MG63 (cell line): ENCODE measurements at regions not wholly inside any gene's neighbourhood (a gene's known extent, or its start where the extent isn't known, plus 50 kb on each side); places are given as distances from the start of the nearest gene placed in this dataset.

Source experiments
- DNase-seq: peaks from one replicate; pipeline ENCODE4 v3.0.0-alpha.2; 2020
- H3K27me3 ChIP-seq: fragments of 250-450 bp; sonication (Bioruptor Pico); 2 replicates; pipeline ENCODE4 v1.5.1; 2020; ENCODE audit warnings: mild to moderate bottlenecking, moderate library complexity
- H3K36me3 ChIP-seq: fragments of 250-450 bp; sonication (Bioruptor Pico); 2 replicates; pipeline ENCODE4 v1.5.1; 2020; ENCODE audit warnings: mild to moderate bottlenecking, moderate library complexity
- H3K4me3 ChIP-seq: fragments of 250-450 bp; sonication (Bioruptor Pico); 2 replicates; pipeline ENCODE4 v1.5.1; 2020; ENCODE audit warnings: mild to moderate bottlenecking, moderate library complexity
- H3K9me3 ChIP-seq: fragments of 250-450 bp; sonication (Bioruptor Pico); 2 replicates; pipeline ENCODE4 v1.5.1; 2020; ENCODE audit warnings: mild to moderate bottlenecking, moderate library complexity

DNA sequence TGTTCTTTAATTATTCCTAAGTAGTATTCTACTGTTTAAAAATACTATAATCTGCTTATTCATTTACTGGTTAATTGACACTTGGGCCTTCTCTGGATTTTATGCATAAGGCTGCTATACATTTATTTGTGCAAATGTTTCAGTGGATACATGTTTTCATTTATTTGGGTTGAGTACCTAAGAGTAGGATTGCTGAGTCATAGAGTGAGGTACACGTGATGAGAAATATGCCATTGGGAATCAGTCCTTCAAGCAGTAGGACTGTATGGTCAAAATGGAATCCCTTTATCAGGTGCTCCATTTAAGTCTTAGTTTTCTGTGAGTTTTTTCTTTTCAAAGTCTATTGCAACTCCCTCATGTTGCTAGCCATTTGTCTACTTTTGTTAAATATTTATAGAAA, 275.2 kb upstream of the SORL1-AS1 start:
- Histone ChIP-seq H3K9me3 (peaks cover under 1% of the 10 kb centered on the region), H3K36me3 (no peaks in the 10 kb centered on the region), H3K27me3 (no peaks in the 10 kb centered on the region), H3K4me3 (no peak overlapping the region)
- no peak for DNase-seq

DNA sequence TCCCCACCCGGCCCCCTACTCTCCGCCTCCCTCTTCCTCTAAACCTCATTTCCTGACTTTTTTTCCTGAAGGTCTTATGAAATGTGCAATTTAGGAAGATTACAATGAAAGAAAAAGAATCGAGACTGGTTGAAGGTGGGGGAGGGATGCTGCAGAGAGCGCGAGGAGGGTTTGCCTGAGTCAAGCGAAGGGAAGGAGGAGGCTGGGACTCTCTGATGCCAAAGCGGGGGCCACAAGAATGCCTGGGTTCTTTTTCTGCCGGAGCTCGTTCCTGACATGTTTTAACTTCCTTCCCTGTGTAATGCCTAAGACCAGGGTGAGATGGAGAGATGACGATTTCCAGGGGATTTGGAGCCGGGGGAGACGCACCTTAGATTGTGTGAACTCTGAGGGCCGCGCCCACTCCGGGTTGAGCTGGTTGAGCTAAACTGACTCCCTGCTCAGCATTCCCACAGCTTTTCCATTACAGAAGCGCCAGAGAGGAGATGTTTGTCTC, 270.5 kb upstream of the SORL1-AS1 start:
- no peaks in the 10 kb centered on the region for H3K36me3 ChIP-seq
- no peaks in the 10 kb centered on the region for H3K27me3 ChIP-seq
- DNase-seq, result no peak
- H3K4me3 ChIP-seq, result no peak overlapping the region
- H3K9me3 ChIP-seq, result no peaks in the 10 kb centered on the region

DNA sequence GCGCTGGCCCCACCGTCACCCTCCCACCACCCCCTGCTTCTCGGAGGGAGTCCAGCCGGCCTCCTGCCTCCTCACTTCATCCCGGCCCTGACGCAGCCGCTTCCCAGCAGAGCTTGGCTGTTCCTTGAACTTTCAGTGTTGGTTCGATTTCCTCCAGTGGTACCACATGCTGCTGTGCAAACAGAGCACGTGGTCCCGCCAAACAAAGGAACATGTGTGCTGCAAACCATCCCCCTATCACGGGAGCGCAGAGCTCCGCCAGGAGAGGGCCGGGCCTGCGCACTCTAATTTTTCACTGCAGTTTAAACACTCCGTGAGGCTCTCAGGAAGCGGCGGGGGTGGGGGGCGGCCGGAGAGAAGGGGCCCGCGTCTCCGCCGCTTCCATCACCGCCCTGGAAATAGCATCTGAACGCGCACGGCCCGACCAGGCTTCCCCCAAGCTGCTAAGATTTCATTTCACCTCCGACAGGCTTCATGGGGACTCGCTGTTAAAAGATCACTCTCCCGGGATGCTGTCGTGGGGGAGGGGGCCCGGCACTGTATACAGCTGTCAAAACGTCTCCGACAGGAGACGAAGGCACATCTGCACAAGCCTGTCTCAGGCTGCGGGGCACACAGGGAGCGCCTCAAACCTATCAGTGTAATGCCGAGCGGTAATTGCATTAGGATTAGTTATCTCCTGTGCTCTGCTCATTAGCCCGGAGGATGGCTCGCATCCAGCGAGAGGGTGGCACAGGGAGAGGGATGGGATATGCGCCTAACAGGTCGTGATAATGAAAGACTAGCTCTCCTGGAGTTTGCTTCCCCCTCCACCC, 269.9 kb upstream of the SORL1-AS1 start:
- Histone ChIP-seq H3K4me3 (no peak overlapping the region), H3K27me3 (no peaks in the 10 kb centered on the region), H3K9me3 (no peaks in the 10 kb centered on the region), H3K36me3 (no peaks in the 10 kb centered on the region)
- no peak for DNase-seq

DNA sequence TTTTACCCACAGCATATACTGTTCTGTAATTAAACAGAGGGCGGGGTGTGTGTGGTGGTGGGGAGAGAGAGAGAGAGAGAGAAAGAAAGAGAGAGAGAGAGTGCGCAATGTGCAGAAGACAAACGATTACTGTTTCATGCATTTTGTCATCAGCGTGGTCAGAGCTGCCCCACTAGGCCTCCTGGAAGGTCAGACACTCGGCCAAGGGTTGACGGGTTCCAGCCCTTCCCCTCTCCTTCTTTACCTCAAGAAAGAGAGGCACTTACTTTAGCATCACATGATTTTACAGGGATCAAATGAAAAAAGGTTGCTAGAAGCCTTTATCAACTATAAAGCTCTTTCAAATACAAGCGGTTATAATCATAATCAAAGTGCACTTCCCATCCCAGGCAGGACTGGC, 269.2 kb upstream of the SORL1-AS1 start:
- no peak overlapping the region for H3K4me3 ChIP-seq
- H3K36me3 ChIP-seq, result no peaks in the 10 kb centered on the region
- H3K27me3 ChIP-seq, result no peaks in the 10 kb centered on the region
- H3K9me3 ChIP-seq, result no peaks in the 10 kb centered on the region
- DNase-seq, result no peak

DNA sequence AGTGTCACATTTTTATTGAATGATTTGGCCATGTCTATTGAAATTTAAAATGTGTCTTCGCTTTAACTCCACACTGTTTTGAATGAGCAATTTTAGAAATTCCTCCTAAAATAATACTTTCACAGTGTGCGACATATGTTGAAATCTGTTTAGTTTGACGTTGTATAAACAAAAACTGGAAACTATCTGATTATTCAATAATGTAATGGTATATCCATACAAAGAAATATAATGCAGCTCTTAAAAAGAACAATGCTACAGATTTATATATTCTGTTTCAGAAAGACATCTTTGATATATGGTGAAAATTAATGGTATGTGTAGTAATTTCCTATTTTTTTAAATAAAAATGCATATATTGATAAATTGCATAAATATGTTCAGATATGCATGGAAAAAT, 268.7 kb upstream of the SORL1-AS1 start:
- no peak for DNase-seq
- Histone ChIP-seq H3K9me3 (no peaks in the 10 kb centered on the region), H3K4me3 (no peak overlapping the region), H3K36me3 (no peaks in the 10 kb centered on the region), H3K27me3 (no peaks in the 10 kb centered on the region)

DNA sequence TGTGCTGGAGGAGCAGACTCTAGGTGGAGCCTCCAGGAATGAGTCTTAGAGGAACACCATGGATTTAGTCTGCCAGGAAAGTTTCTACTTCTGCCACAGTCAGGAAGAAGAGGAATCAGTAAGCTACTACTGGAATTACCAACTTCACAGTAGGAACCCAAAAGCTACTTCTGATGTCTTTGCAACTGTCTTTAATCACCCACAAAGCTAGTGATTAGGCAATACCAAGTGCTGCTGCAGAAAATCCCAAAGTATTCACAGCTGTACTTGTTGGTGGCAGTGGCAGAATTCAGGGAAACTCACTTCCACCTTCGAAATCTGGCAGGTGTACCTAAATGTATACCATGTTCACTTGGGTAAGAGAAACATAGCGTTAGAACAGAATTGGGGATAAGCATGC, 264.5 kb upstream of the SORL1-AS1 start:
- no peak for DNase-seq
- Histone ChIP-seq H3K4me3 (no peak overlapping the region), H3K36me3 (no peaks in the 10 kb centered on the region), H3K9me3 (no peaks in the 10 kb centered on the region), H3K27me3 (no peaks in the 10 kb centered on the region)

- peak; percentile 18 for DNase-seq
- Histone ChIP-seq H3K27me3 (no peaks in the 10 kb centered on the region), H3K9me3 (no peaks in the 10 kb centered on the region)
Observed at GRCh38 chr11:121716060-121716459, 263.3 kb upstream of the SORL1-AS1 start.

GRCh38 chr11:121715405-121715804, 262.6 kb upstream of the SORL1-AS1 start:
- no peaks in the 10 kb centered on the region for H3K9me3 ChIP-seq
- DNase-seq, result no peak
- no peak overlapping the region for H3K4me3 ChIP-seq
- H3K36me3 ChIP-seq, result no peaks in the 10 kb centered on the region
- no peaks in the 10 kb centered on the region for H3K27me3 ChIP-seq

More at GRCh38 chr11:121716060-121716459, 263.3 kb upstream of the SORL1-AS1 start:
- H3K4me3 ChIP-seq, result no peak overlapping the region
- no peaks in the 10 kb centered on the region for H3K36me3 ChIP-seq

- DNase-seq, result no peak
- Histone ChIP-seq H3K27me3 (no peaks in the 10 kb centered on the region), H3K36me3 (no peaks in the 10 kb centered on the region), H3K4me3 (no peak overlapping the region), H3K9me3 (no peaks in the 10 kb centered on the region)
Observed at GRCh38 chr11:121714351-121714750, 261.6 kb upstream of the SORL1-AS1 start.

- H3K4me3 ChIP-seq, result no peak overlapping the region
- H3K9me3 ChIP-seq, result no peaks in the 10 kb centered on the region
- H3K36me3 ChIP-seq, result no peaks in the 10 kb centered on the region
- H3K27me3 ChIP-seq, result no peaks in the 10 kb centered on the region
- no peak for DNase-seq
Observed at GRCh38 chr11:121711939-121712338, 259.2 kb upstream of the SORL1-AS1 start.

GRCh38 chr11:121711236-121711635, 258.5 kb upstream of the SORL1-AS1 start:
- Histone ChIP-seq H3K27me3 (no peaks in the 10 kb centered on the region), H3K4me3 (no peak overlapping the region), H3K9me3 (no peaks in the 10 kb centered on the region), H3K36me3 (no peaks in the 10 kb centered on the region)
- no peak for DNase-seq

DNA sequence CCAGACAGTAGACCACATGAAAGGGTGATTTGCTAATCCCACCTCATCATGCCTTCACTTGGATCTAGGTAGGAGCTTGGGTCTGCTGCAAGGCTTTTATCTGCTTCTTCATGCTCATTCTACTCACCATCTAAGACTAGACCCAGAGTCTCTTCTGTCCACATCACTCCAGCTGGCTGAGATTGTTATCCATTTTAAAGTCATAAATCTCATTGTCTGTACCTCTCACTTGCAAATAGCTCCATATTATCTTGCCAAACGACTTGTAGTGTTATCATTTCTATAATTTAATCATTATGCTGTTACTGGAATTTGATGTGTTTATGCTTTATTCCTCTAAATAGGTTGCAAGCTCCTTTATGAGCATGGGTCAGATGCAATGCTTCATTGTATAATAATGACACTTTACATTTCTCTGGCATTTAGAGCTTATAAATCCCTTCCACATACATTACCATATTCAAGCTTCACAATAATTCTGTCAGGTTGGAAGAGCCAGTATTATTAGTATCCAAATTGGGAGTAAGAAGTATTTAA, 254.2 kb upstream of the SORL1-AS1 start:
- DNase-seq, result no peak

GRCh38 chr11:121703201-121703600, 250.4 kb upstream of the SORL1-AS1 start:
- DNase-seq, result no peak
- no peaks in the 10 kb centered on the region for H3K36me3 ChIP-seq
- no peak overlapping the region for H3K4me3 ChIP-seq
- H3K27me3 ChIP-seq, result no peaks in the 10 kb centered on the region
- H3K9me3 ChIP-seq, result no peaks in the 10 kb centered on the region

More for the DNA sequence above, 254.2 kb upstream of the SORL1-AS1 start:
- Histone ChIP-seq H3K36me3 (no peaks in the 10 kb centered on the region), H3K27me3 (no peaks in the 10 kb centered on the region), H3K9me3 (no peaks in the 10 kb centered on the region), H3K4me3 (no peak overlapping the region)

DNA sequence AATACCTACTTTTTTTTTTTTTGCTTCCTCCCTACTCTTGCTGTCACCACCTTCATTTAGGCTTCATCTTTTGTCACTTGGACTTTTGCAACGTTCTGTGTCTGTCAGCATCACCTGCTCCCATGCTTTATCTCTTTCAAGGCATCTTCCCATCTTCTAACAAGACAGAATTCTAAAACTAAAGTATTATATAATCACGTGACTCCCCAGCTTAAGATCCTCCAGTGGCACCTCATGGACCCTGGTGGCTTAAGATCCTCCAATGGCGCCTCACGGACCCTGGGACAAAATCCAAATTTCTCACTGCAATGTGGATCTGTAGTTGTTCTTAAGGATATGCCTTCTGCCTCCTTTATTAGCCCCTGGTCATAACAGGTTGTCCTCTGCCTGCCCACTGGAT, 248.2 kb upstream of the SORL1-AS1 start:
- Histone ChIP-seq H3K36me3 (no peaks in the 10 kb centered on the region), H3K9me3 (no peaks in the 10 kb centered on the region), H3K27me3 (no peaks in the 10 kb centered on the region), H3K4me3 (no peak overlapping the region)
- no peak for DNase-seq

GRCh38 chr11:121699801-121700200, 247.0 kb upstream of the SORL1-AS1 start:
- H3K4me3 ChIP-seq, result no peak overlapping the region
- DNase-seq, result no peak
- H3K9me3 ChIP-seq, result no peaks in the 10 kb centered on the region
- H3K36me3 ChIP-seq, result no peaks in the 10 kb centered on the region
- H3K27me3 ChIP-seq, result no peaks in the 10 kb centered on the region

DNA sequence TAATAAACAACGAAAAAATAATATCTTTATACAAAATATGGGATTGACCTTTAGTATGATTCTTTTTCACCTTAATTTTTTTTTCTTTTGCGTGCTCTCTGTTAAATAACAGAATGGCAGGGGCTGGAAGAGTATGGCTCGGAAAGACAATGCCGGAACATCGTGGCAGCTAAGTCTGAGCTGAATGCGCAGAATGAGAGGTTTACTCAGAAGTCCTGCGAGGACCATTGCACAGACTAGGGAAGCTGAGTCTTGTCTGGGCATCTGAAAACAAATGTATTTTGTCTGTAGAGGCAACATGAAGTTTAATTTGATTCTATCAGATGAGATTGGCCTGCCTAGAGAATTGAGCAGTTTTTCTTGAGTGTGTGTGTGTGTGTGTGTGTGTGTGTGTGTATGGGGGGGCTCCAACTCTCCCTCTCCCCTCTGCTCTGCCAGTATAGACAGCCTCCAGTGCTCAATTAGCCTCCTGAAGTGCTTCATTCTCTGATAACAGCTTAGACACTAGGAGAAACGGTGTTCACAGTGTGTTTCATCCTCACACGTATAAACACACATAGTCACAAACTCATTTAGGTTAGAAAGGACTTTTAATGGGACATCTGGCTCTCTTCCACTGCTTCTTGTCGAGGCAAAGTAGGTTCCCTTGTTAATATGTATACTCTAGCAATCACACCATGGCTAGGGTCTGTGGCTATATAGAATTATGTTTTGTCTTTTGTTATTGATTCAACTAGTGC, 244.3 kb upstream of the SORL1-AS1 start:
- Histone ChIP-seq H3K9me3 (no peaks in the 10 kb centered on the region), H3K4me3 (no peak overlapping the region), H3K36me3 (no peaks in the 10 kb centered on the region), H3K27me3 (no peaks in the 10 kb centered on the region)
- DNase-seq, result no peak

DNA sequence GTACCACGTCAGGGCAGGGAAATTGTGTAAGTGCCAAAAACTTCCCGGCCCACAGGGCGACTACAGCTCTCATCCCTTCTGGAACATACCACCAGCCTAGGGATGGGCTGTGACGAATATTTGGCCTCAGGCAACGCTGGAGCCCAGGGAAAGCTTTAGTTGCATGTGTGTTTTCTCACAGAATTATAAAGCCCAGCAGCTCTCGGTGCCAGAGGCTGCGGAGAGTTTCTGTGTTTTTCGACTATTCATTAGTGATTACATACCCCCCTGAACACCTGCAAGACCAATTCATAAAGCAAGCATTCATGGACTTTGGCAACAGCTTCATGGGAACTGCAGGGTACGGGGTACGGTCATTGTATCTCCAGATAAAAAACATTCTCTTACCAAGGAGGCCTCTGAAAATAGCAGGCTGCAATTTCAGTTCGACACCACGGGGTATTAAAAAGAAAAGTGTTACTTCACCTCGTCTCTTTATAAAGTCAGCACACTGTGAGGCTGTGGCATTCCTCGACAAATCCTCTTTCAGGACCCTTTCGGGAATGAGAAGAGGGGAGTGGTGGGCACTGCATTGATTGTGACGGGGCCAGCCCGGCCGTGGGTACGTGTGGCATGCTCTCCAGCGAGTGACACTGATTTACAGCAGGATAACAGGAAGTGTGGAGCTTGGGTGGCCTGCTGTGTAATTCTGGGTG, 243.6 kb upstream of the SORL1-AS1 start:
- no peak for DNase-seq
- no peaks in the 10 kb centered on the region for H3K36me3 ChIP-seq
- no peaks in the 10 kb centered on the region for H3K27me3 ChIP-seq
- no peaks in the 10 kb centered on the region for H3K9me3 ChIP-seq
- H3K4me3 ChIP-seq, result no peak overlapping the region
